ENCODE measurements at regions not wholly inside any gene's neighbourhood (a gene's known extent, or its start where the extent isn't known, plus 50 kb on each side); places are given as distances from the start of the nearest gene placed in this dataset.

GRCh38 chr11:95388086-95388485, 157.1 kb upstream of the SESN3 start:
- no peaks in the 10 kb centered on the region for H3K4me1 ChIP-seq (ENCODE audit: control insufficient read depth, insufficient read depth, low read length)
- H3K9me3 ChIP-seq (replicated peaks; ENCODE audit: low read length) = no peaks in the 10 kb centered on the region
- H3K4me2 ChIP-seq (ENCODE audit: low read length) = no peak overlapping the region

DNA sequence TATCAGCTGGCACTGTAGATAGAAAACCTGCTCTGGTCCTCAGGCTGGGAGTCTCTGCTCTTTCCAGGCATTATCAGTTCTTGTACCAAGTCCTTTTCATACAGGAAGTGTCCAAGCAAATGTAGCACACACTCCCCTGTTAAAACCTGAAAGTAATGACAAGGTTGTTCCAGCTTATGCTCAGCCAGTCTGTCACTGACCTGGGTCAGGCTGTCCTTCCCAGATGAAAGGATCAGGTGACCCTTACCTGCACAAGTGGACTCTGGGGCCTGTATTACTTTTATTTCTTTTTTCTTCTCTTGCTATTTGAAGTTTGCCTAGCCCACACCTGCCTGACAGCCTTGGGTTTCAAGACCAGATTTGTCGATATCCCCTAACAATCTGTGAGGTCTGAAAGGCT, 156.3 kb upstream of the SESN3 start:
- H3K9me3 ChIP-seq (replicated peaks; ENCODE audit: low read length) = no peaks in the 10 kb centered on the region
- no peaks in the 10 kb centered on the region for H3K4me1 ChIP-seq (ENCODE audit: control insufficient read depth, insufficient read depth, low read length)
- no peaks in the 10 kb centered on the region for H3K36me3 ChIP-seq (ENCODE audit: insufficient read depth, low read length)
- H3K4me2 ChIP-seq (ENCODE audit: low read length) = no peak overlapping the region
- no peak overlapping the region for H3K9ac ChIP-seq (ENCODE audit: low read depth, low read length)
- H3K4me3 ChIP-seq (ENCODE audit: low read length) = no peak overlapping the region
- H3K27me3 ChIP-seq (ENCODE audit: control insufficient read depth, insufficient read depth, low read length) = peaks cover 9% of the 10 kb centered on the region

More at GRCh38 chr11:95388086-95388485, 157.1 kb upstream of the SESN3 start:
- Histone ChIP-seq H3K27me3 (ENCODE audit: control insufficient read depth, insufficient read depth, low read length) (peaks cover 9% of the 10 kb centered on the region), H3K9ac (ENCODE audit: low read depth, low read length) (no peak overlapping the region), H3K36me3 (ENCODE audit: insufficient read depth, low read length) (no peaks in the 10 kb centered on the region), H3K4me3 (ENCODE audit: low read length) (no peak overlapping the region)

DNA sequence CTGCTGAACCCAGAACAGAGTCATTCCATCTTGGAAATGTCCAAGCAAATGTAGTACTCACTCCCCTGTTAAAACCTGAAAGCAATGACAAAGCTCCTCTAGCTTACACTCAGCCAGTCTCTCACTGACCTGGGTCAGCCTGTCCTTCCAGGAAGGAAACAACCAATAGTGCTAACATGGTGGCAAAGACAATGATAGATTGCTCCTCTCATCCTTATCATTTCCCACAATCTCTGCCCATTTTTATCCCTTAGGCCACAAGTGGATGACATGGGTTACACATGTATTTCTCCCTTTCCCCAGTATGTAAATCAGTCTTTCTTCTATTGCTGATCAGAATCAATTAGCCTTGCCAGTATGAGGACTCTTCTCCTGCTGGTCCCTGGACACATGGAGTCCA, 154.6 kb upstream of the SESN3 start:
- H3K9me3 ChIP-seq (replicated peaks; ENCODE audit: low read length) = no peaks in the 10 kb centered on the region
- H3K36me3 ChIP-seq (ENCODE audit: insufficient read depth, low read length) = no peaks in the 10 kb centered on the region
- no peaks in the 10 kb centered on the region for H3K4me1 ChIP-seq (ENCODE audit: control insufficient read depth, insufficient read depth, low read length)
- peaks cover 22% of the 10 kb centered on the region for H3K27me3 ChIP-seq (ENCODE audit: control insufficient read depth, insufficient read depth, low read length)
- no peak overlapping the region for H3K4me3 ChIP-seq (ENCODE audit: low read length)
- H3K4me2 ChIP-seq (ENCODE audit: low read length) = no peak overlapping the region
- no peak overlapping the region for H3K9ac ChIP-seq (ENCODE audit: low read depth, low read length)

GRCh38 chr11:95379479-95379878, 148.5 kb upstream of the SESN3 start:
- Histone ChIP-seq H3K4me2 (ENCODE audit: low read length) (no peak overlapping the region), H3K9ac (ENCODE audit: low read depth, low read length) (no peak overlapping the region), H3K27me3 (ENCODE audit: control insufficient read depth, insufficient read depth, low read length) (peaks cover 18% of the 10 kb centered on the region), H3K4me1 (ENCODE audit: control insufficient read depth, insufficient read depth, low read length) (no peaks in the 10 kb centered on the region), H3K4me3 (ENCODE audit: low read length) (no peak overlapping the region), H3K9me3 (replicated peaks; ENCODE audit: low read length) (no peaks in the 10 kb centered on the region), H3K36me3 (ENCODE audit: insufficient read depth, low read length) (no peaks in the 10 kb centered on the region)

- H3K9me3 ChIP-seq (replicated peaks; ENCODE audit: low read length) = no peaks in the 10 kb centered on the region
- no peak overlapping the region for H3K4me3 ChIP-seq (ENCODE audit: low read length)
- H3K36me3 ChIP-seq (ENCODE audit: insufficient read depth, low read length) = no peaks in the 10 kb centered on the region
- peaks cover 18% of the 10 kb centered on the region for H3K27me3 ChIP-seq (ENCODE audit: control insufficient read depth, insufficient read depth, low read length)
- H3K4me1 ChIP-seq (ENCODE audit: control insufficient read depth, insufficient read depth, low read length) = no peaks in the 10 kb centered on the region
- H3K9ac ChIP-seq (ENCODE audit: low read depth, low read length) = no peak overlapping the region
- no peak overlapping the region for H3K4me2 ChIP-seq (ENCODE audit: low read length)
Observed at GRCh38 chr11:95378789-95379188, 147.8 kb upstream of the SESN3 start.

- Histone ChIP-seq H3K4me1 (ENCODE audit: control insufficient read depth, insufficient read depth, low read length) (no peaks in the 10 kb centered on the region), H3K9ac (ENCODE audit: low read depth, low read length) (no peak overlapping the region), H3K27me3 (ENCODE audit: control insufficient read depth, insufficient read depth, low read length) (peaks cover 18% of the 10 kb centered on the region), H3K9me3 (replicated peaks; ENCODE audit: low read length) (no peaks in the 10 kb centered on the region), H3K4me2 (ENCODE audit: low read length) (no peak overlapping the region), H3K4me3 (ENCODE audit: low read length) (no peak overlapping the region), H3K36me3 (ENCODE audit: insufficient read depth, low read length) (no peaks in the 10 kb centered on the region)
Observed at GRCh38 chr11:95378111-95378510, 147.1 kb upstream of the SESN3 start.

- Histone ChIP-seq H3K9ac (ENCODE audit: low read depth, low read length) (no peak overlapping the region), H3K9me3 (replicated peaks; ENCODE audit: low read length) (no peaks in the 10 kb centered on the region), H3K4me1 (ENCODE audit: control insufficient read depth, insufficient read depth, low read length) (no peaks in the 10 kb centered on the region), H3K4me3 (ENCODE audit: low read length) (no peak overlapping the region), H3K4me2 (ENCODE audit: low read length) (no peak overlapping the region), H3K36me3 (ENCODE audit: insufficient read depth, low read length) (no peaks in the 10 kb centered on the region), H3K27me3 (ENCODE audit: control insufficient read depth, insufficient read depth, low read length) (peaks cover 9% of the 10 kb centered on the region)
Observed at GRCh38 chr11:95375886-95376285, 144.9 kb upstream of the SESN3 start.

GRCh38 chr11:95375451-95375850, 144.4 kb upstream of the SESN3 start:
- H3K9me3 ChIP-seq (replicated peaks; ENCODE audit: low read length) = no peaks in the 10 kb centered on the region
- no peaks in the 10 kb centered on the region for H3K4me1 ChIP-seq (ENCODE audit: control insufficient read depth, insufficient read depth, low read length)
- no peaks in the 10 kb centered on the region for H3K36me3 ChIP-seq (ENCODE audit: insufficient read depth, low read length)
- peaks cover 5% of the 10 kb centered on the region for H3K27me3 ChIP-seq (ENCODE audit: control insufficient read depth, insufficient read depth, low read length)
- no peak overlapping the region for H3K9ac ChIP-seq (ENCODE audit: low read depth, low read length)
- H3K4me2 ChIP-seq (ENCODE audit: low read length) = no peak overlapping the region
- H3K4me3 ChIP-seq (ENCODE audit: low read length) = no peak overlapping the region

DNA sequence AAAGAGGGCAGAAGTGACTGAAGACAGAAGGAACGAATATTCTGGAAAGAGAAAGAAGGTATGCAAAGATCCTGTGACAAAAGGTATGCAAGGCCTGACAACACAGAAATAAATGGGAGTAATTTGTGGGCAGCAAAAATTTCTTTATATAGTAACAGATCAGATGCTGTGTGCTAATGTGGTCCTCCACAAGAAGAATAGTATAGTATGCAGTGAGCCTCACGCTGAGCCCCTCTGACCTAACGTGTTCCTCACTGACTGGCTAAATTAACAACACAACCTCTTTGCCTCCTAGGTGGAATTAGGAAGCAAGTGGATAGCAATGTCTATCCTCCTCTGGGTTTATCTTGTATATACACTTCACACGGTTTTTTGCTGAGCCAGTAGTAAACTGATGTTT, 143.1 kb upstream of the SESN3 start:
- H3K4me1 ChIP-seq (ENCODE audit: control insufficient read depth, insufficient read depth, low read length) = no peaks in the 10 kb centered on the region
- peaks cover 7% of the 10 kb centered on the region for H3K27me3 ChIP-seq (ENCODE audit: control insufficient read depth, insufficient read depth, low read length)
- H3K4me3 ChIP-seq (ENCODE audit: low read length) = no peak overlapping the region
- H3K4me2 ChIP-seq (ENCODE audit: low read length) = no peak overlapping the region
- no peaks in the 10 kb centered on the region for H3K36me3 ChIP-seq (ENCODE audit: insufficient read depth, low read length)
- H3K9me3 ChIP-seq (replicated peaks; ENCODE audit: low read length) = no peaks in the 10 kb centered on the region
- no peak overlapping the region for H3K9ac ChIP-seq (ENCODE audit: low read depth, low read length)

GRCh38 chr11:95373241-95373640, 142.2 kb upstream of the SESN3 start:
- H3K4me2 ChIP-seq (ENCODE audit: low read length) = no peak overlapping the region
- no peaks in the 10 kb centered on the region for H3K4me1 ChIP-seq (ENCODE audit: control insufficient read depth, insufficient read depth, low read length)
- no peaks in the 10 kb centered on the region for H3K9me3 ChIP-seq (replicated peaks; ENCODE audit: low read length)

DNA sequence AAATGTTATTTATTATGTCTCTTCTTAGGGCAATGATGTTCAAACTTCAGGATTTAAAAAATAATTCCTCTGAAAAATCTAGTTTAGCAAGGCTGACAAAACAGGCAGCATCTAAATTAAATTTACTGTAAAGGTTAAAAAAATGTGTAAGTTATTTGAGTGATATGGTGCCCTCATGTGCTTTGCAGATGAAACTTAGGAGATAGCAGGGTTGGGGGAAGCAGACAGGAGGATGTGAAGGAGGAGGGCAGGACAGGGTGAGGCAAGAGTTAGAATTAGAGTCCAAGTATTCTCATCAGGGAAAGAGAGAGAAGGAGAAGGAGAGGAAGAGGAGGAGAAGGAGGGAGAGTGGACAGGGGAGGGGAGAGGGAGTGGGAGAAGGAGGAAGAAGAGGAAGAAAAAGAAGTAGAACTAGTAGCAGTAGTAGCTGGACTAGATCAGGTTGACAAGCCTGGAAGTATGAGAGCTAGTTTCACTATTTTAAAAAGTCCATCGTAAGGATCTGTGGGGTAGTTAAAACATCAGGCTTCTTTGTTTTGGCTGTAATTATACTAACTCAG, 141.2 kb upstream of the SESN3 start:
- no peaks in the 10 kb centered on the region for H3K9me3 ChIP-seq (replicated peaks; ENCODE audit: low read length)
- no peak overlapping the region for H3K9ac ChIP-seq (ENCODE audit: low read depth, low read length)
- H3K4me2 ChIP-seq (ENCODE audit: low read length) = no peak overlapping the region
- peaks cover 7% of the 10 kb centered on the region for H3K27me3 ChIP-seq (ENCODE audit: control insufficient read depth, insufficient read depth, low read length)
- H3K4me1 ChIP-seq (ENCODE audit: control insufficient read depth, insufficient read depth, low read length) = no peaks in the 10 kb centered on the region
- no peak overlapping the region for H3K4me3 ChIP-seq (ENCODE audit: low read length)
- H3K36me3 ChIP-seq (ENCODE audit: insufficient read depth, low read length) = no peaks in the 10 kb centered on the region

More at GRCh38 chr11:95373241-95373640, 142.2 kb upstream of the SESN3 start:
- H3K27me3 ChIP-seq (ENCODE audit: control insufficient read depth, insufficient read depth, low read length) = peaks cover 7% of the 10 kb centered on the region
- H3K9ac ChIP-seq (ENCODE audit: low read depth, low read length) = no peak overlapping the region
- H3K36me3 ChIP-seq (ENCODE audit: insufficient read depth, low read length) = no peaks in the 10 kb centered on the region
- H3K4me3 ChIP-seq (ENCODE audit: low read length) = no peak overlapping the region

GRCh38 chr11:95371153-95371552, 140.2 kb upstream of the SESN3 start:
- Histone ChIP-seq H3K4me3 (ENCODE audit: low read length) (no peak overlapping the region), H3K4me2 (ENCODE audit: low read length) (no peak overlapping the region), H3K9me3 (replicated peaks; ENCODE audit: low read length) (no peaks in the 10 kb centered on the region), H3K4me1 (ENCODE audit: control insufficient read depth, insufficient read depth, low read length) (no peaks in the 10 kb centered on the region), H3K36me3 (ENCODE audit: insufficient read depth, low read length) (no peaks in the 10 kb centered on the region), H3K27me3 (ENCODE audit: control insufficient read depth, insufficient read depth, low read length) (peaks cover 7% of the 10 kb centered on the region), H3K9ac (ENCODE audit: low read depth, low read length) (no peak overlapping the region)
